ENCODE measurements at regions not wholly inside any gene's neighbourhood (a gene's known extent, or its start where the extent isn't known, plus 50 kb on each side); places are given as distances from the start of the nearest gene placed in this dataset.
"Not testable (repeated sequence)": the region's sequence is repeated elsewhere in the genome, so short reads cannot be mapped to it uniquely, and the experiment has no call there.

DNA sequence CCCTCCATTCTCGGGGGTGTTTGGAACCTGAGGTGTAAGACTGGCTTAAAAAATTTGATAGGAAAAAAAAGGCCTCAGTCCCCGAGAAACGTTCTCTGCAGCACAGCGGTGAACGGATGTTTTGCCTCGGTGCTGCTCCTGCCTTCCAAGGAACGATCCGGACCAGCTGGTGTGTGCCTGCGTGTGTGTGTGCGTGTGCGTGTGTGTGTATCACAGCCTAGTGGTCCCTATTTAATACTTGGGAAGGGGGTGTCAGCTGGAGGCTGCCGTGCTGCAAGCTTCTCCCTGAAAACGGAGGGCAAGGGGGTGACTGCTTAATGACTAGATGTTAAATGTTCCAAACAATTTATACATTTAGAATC, 76.9 kb downstream of the LHX2 start:
- CTCF ChIA-PET: interaction anchor here (1.0 to 2.0 kb wide), 4 partner anchors 14 to 56 kb away, joined by 3 to 5 read pairs (median 4); no protein-coding TSS in a partner anchor
- WGBS (ENCODE audit: low lambda C conversion rate): 55% methylated on average over 13 of the region's 13 CpGs

DNA sequence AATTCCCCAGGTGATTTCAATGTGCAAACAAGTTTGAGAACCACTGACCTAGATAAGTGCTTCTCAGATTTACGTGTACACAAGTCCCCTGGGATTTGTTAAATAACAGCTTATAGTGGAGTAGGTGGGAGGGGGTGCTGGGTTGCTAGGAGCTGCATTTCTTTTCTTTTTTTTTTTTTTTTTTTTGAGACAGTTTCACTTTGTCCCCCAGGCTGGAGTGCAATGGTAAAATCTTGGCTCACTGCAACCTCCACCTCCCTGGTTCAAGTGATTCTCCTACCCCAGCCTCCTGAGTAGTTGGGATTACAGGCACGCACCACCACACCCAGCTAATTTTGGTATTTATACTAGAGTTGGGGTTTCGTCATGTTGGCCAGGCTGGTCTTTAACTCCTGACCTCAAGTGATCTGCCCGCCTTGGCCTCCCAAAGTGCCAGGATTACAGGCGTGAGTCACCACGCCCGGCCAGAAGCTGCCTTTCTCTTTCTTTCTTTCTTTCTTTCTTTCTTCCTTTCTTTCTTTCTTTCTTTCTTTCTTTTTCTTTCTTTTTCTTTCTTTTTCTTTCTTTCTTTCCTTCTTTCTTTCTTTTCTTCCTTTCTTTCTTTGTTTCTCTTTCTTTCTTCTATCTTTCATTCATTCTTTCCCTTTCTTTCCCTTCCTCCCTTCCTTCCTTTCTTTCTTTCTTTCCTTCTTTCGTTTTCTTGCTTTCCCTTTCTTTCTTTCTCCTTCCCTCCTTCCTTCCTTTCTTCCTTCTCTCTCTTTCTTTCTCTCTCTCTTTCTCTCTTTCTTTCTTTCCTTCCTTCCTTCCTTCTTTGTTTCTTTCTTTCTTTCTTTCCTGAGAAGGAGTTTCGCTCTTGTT, 78.3 kb downstream of the LHX2 start:
- H3K27ac ChIP-seq (ENCODE audit: low read depth in 2 of 2, low read length in 1 of 2); H2AFZ ChIP-seq (ENCODE audit: low read depth); H3K27me3 ChIP-seq (ENCODE audit: insufficient read depth); H3K9me2 ChIP-seq; H3K4me1 ChIP-seq (ENCODE audit: control insufficient read depth in 1 of 2, insufficient read depth in 2 of 2, low read depth in 1 of 2, low read length in 1 of 2); H3K4me2 ChIP-seq; H3K4me3 ChIP-seq (ENCODE audit: low read depth in 2 of 2, low read length in 1 of 2); H3F3A ChIP-seq (replicated peaks; ENCODE audit: insufficient read depth); H3K9me3 ChIP-seq; H3K36me3 ChIP-seq (replicated peaks in 1 of 2; ENCODE audit: control insufficient read depth in 1 of 2, insufficient read depth in 2 of 2, low read length in 1 of 2); H4K20me1 ChIP-seq (ENCODE audit: insufficient read depth); POLR2A ChIA-PET; H3K9ac ChIP-seq; DNase-seq; H3K79me2 ChIP-seq (ENCODE audit: insufficient read depth): not testable (repeated sequence)
- CTCF ChIA-PET: interaction anchor here (1.0 to 2.0 kb wide), 3 partner anchors 13 to 546 kb away, joined by 3 to 5 read pairs (median 4); no protein-coding TSS in a partner anchor
- WGBS (ENCODE audit: low lambda C conversion rate): 69% methylated on average over 9 of the region's 9 CpGs

More for the DNA sequence above, 76.9 kb downstream of the LHX2 start:
- TF ChIP-seq ELF1 (IDR thresholded peaks at IDR 0.05): no peak
- TF ChIP-seq TEAD4 (IDR thresholded peaks at IDR 0.05; ENCODE audit: borderline replicate concordance, insufficient read depth): no peak
- no peak for TF ChIP-seq NFIC (IDR thresholded peaks at IDR 0.05; ENCODE audit: borderline replicate concordance)
- TF ChIP-seq POLR2AphosphoS5 (IDR thresholded peaks at IDR 0.05; ENCODE audit: low read depth, low read length): no peak
- TF ChIP-seq, protein P1, sequence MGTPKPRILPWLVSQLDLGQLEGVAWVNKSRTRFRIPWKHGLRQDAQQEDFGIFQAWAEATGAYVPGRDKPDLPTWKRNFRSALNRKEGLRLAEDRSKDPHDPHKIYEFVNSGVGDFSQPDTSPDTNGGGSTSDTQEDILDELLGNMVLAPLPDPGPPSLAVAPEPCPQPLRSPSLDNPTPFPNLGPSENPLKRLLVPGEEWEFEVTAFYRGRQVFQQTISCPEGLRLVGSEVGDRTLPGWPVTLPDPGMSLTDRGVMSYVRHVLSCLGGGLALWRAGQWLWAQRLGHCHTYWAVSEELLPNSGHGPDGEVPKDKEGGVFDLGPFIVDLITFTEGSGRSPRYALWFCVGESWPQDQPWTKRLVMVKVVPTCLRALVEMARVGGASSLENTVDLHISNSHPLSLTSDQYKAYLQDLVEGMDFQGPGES (IDR thresholded peaks at IDR 0.05; ENCODE audit: low read depth, low read length): no peak
- TF ChIP-seq EP300 (IDR thresholded peaks at IDR 0.05; ENCODE audit: borderline replicate concordance in 1 of 2, low read depth in 1 of 2, low read length in 1 of 2): no peak
- TF ChIP-seq MXI1 (IDR thresholded peaks at IDR 0.05; ENCODE audit: low read depth, low read length): no peak
- no peak for TF ChIP-seq TCF12 (IDR thresholded peaks at IDR 0.05)
- no peak for TF ChIP-seq FOSL2 (IDR thresholded peaks at IDR 0.05; ENCODE audit: borderline replicate concordance, low read depth)
- TF ChIP-seq, protein P2, sequence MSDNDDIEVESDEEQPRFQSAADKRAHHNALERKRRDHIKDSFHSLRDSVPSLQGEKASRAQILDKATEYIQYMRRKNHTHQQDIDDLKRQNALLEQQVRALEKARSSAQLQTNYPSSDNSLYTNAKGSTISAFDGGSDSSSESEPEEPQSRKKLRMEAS (IDR thresholded peaks at IDR 0.05; ENCODE audit: low read depth): no peak
- no peak for TF ChIP-seq SMC3 (IDR thresholded peaks at IDR 0.05; ENCODE audit: low read depth, low read length)
- TF ChIP-seq JUND (IDR thresholded peaks at IDR 0.05): no peak
- no peak for TF ChIP-seq YY1 (IDR thresholded peaks at IDR 0.05; ENCODE audit: low read depth)
- TF ChIP-seq, protein P3, sequence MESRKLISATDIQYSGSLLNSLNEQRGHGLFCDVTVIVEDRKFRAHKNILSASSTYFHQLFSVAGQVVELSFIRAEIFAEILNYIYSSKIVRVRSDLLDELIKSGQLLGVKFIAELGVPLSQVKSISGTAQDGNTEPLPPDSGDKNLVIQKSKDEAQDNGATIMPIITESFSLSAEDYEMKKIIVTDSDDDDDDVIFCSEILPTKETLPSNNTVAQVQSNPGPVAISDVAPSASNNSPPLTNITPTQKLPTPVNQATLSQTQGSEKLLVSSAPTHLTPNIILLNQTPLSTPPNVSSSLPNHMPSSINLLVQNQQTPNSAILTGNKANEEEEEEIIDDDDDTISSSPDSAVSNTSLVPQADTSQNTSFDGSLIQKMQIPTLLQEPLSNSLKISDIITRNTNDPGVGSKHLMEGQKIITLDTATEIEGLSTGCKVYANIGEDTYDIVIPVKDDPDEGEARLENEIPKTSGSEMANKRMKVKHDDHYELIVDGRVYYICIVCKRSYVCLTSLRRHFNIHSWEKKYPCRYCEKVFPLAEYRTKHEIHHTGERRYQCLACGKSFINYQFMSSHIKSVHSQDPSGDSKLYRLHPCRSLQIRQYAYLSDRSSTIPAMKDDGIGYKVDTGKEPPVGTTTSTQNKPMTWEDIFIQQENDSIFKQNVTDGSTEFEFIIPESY (IDR thresholded peaks at IDR 0.05; ENCODE audit: borderline replicate concordance, low read depth): no peak
- TF ChIP-seq RCOR1 (IDR thresholded peaks at IDR 0.05; ENCODE audit: low read length): no peak
- TF ChIP-seq, protein P4, sequence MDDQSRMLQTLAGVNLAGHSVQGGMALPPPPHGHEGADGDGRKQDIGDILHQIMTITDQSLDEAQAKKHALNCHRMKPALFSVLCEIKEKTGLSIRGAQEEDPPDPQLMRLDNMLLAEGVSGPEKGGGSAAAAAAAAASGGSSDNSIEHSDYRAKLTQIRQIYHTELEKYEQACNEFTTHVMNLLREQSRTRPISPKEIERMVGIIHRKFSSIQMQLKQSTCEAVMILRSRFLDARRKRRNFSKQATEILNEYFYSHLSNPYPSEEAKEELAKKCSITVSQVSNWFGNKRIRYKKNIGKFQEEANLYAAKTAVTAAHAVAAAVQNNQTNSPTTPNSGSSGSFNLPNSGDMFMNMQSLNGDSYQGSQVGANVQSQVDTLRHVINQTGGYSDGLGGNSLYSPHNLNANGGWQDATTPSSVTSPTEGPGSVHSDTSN (IDR thresholded peaks at IDR 0.05): no peak
- TF ChIP-seq, protein P5, sequence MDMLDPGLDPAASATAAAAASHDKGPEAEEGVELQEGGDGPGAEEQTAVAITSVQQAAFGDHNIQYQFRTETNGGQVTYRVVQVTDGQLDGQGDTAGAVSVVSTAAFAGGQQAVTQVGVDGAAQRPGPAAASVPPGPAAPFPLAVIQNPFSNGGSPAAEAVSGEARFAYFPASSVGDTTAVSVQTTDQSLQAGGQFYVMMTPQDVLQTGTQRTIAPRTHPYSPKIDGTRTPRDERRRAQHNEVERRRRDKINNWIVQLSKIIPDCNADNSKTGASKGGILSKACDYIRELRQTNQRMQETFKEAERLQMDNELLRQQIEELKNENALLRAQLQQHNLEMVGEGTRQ (IDR thresholded peaks at IDR 0.05; ENCODE audit: borderline replicate concordance, low read depth, low read length): no peak
- H3K79me2 ChIP-seq (ENCODE audit: insufficient read depth): no peaks in the 10 kb centered on the region
- H3K4me1 ChIP-seq (ENCODE audit: control insufficient read depth in 1 of 2, insufficient read depth in 2 of 2, low read depth in 1 of 2, low read length in 1 of 2): no peaks in the 10 kb centered on the region
- no peak overlapping the region for H2AFZ ChIP-seq (ENCODE audit: low read depth)
- H3K9me2 ChIP-seq: no peaks in the 10 kb centered on the region
- DNase-seq: no peak
- no peak overlapping the region for H3K4me3 ChIP-seq (ENCODE audit: low read depth in 2 of 2, low read length in 1 of 2)
- H3F3A ChIP-seq (replicated peaks; ENCODE audit: insufficient read depth): no peaks in the 10 kb centered on the region
- H3K4me2 ChIP-seq: no peak overlapping the region
- no peaks in the 10 kb centered on the region for H4K20me1 ChIP-seq (ENCODE audit: insufficient read depth)
- POLR2A ChIA-PET: no interaction called here
- H3K27ac ChIP-seq (ENCODE audit: low read depth in 2 of 2, low read length in 1 of 2): no peak overlapping the region
- no peak overlapping the region for H3K9ac ChIP-seq
- peaks cover 4% of the 10 kb centered on the region; the same call in 1 of the 2 replicates for H3K27me3 ChIP-seq (ENCODE audit: insufficient read depth)
- 0 out of 2 replicates have a peak, but pooled peaks cover 4% of the 10 kb centered on the region for H3K9me3 ChIP-seq
- no peaks in the 10 kb centered on the region for H3K36me3 ChIP-seq (replicated peaks in 1 of 2; ENCODE audit: control insufficient read depth in 1 of 2, insufficient read depth in 2 of 2, low read length in 1 of 2)
